Astrocyte (in vitro differentiated cells and primary cell): ENCODE measurements at regions not wholly inside any gene's neighbourhood (a gene's known extent, or its start where the extent isn't known, plus 50 kb on each side); places are given as distances from the start of the nearest gene placed in this dataset.

Experiments used
- CTCF ChIP-seq: IDR thresholded peaks from 2 replicates; pipeline ENCODE4 v1.5.1; 2011; ENCODE audit warnings: low read depth, mild to moderate bottlenecking, inconsistent platforms, low read length, moderate library complexity; ENCODE audit not compliant: insufficient read depth
- EZH2 ChIP-seq: IDR thresholded peaks from 2 replicates; pipeline ENCODE4 v1.6.1; 2012; ENCODE audit warnings: mild to moderate bottlenecking, low read length, inconsistent platforms; ENCODE audit not compliant: insufficient read depth

- TF ChIP-seq CTCF (no peak), EZH2 (no peak)
These were observed 197.4 kb upstream of the RORA start for GRCh38 chr15:61426466-61426865.
